ENCODE measurements at regions not wholly inside any gene's neighbourhood (a gene's known extent, or its start where the extent isn't known, plus 50 kb on each side); places are given as distances from the start of the nearest gene placed in this dataset.

- no peaks in the 10 kb centered on the region for H3K79me2 ChIP-seq (ENCODE audit: control insufficient read depth in 1 of 2, insufficient read depth in 2 of 2, low read length in 2 of 2)
- no peak for FAIRE-seq
- no peak overlapping the region for H3K4me3 ChIP-seq (ENCODE audit: extremely low read depth in 1 of 4, insufficient read depth in 2 of 4, low read depth in 3 of 4, low read length in 4 of 4)
- H2BK15ac ChIP-seq (ENCODE audit: low read length), result no peak overlapping the region
- no peak overlapping the region for H2AK5ac ChIP-seq (ENCODE audit: low read depth, low read length)
- no peak overlapping the region for H3K4me2 ChIP-seq (ENCODE audit: insufficient read depth in 1 of 2, low read depth in 2 of 2, low read length in 2 of 2)
- H3K23me2 ChIP-seq (ENCODE audit: low read depth, low read length), result no peaks in the 10 kb centered on the region
- ChIA-PET POLR2A (ENCODE audit: partially characterized antibody) (no interaction called here), CTCF (ENCODE audit: partially characterized antibody) (no interaction called here)
- H2BK5ac ChIP-seq (ENCODE audit: low read depth, low read length), result no peak overlapping the region
- no peak overlapping the region for H4K5ac ChIP-seq (ENCODE audit: insufficient read length, low read depth, low read length)
- H4K8ac ChIP-seq (ENCODE audit: extremely low read depth, insufficient read depth, low read length), result no peak overlapping the region
- H3K14ac ChIP-seq (ENCODE audit: insufficient read length), result no peak overlapping the region
- WGBS, 2 experiments (ENCODE audit: extremely low coverage in 1 of 2, insufficient coverage in 1 of 2, insufficient read length in 1 of 2, insufficient replicate concordance in 2 of 2, low coverage in 1 of 2, low lambda C conversion rate in 2 of 2, missing lambda C conversion rate in 1 of 2), result 91 to 100% methylated on average over 3 to 5 of the region's 5 CpGs
- H2AFZ ChIP-seq (ENCODE audit: low read length), result no peak overlapping the region
- H3K56ac ChIP-seq (replicated peaks; ENCODE audit: insufficient read length, low read depth, low read length), result no peak overlapping the region
- no peak overlapping the region for H3K4ac ChIP-seq (replicated peaks; ENCODE audit: insufficient read length, low read depth, low read length)
- no peak overlapping the region for H3K9ac ChIP-seq (replicated peaks in 1 of 4; ENCODE audit: extremely low read depth in 1 of 4, low read depth in 3 of 4, low read length in 3 of 4)
- H3K23ac ChIP-seq (ENCODE audit: insufficient read length), result no peak overlapping the region
- H3K27me3 ChIP-seq (replicated peaks in 1 of 4; ENCODE audit: control insufficient read depth in 3 of 4, extremely low read depth in 1 of 4, insufficient read depth in 3 of 4, low read length in 3 of 4), result no peaks in the 10 kb centered on the region
- no peaks in the 10 kb centered on the region for H3K9me3 ChIP-seq (ENCODE audit: insufficient read depth in 2 of 2, low read depth in 1 of 2, low read length in 1 of 2)
- H3K36me3 ChIP-seq (ENCODE audit: control insufficient read depth in 2 of 4, insufficient read depth in 4 of 4, low read length in 3 of 4), result no peaks in the 10 kb centered on the region
- no peak overlapping the region for H3K27ac ChIP-seq (ENCODE audit: low read depth, low read length)
- DNase-seq (ENCODE audit: low read depth in 1 of 2, low spot score in 2 of 2), result no peak
- no peak overlapping the region for H2BK20ac ChIP-seq (ENCODE audit: low read length)
- no peak overlapping the region for H4K91ac ChIP-seq (replicated peaks; ENCODE audit: insufficient read length, low read length)
- no peaks in the 10 kb centered on the region for H3K4me1 ChIP-seq (replicated peaks in 1 of 4; ENCODE audit: control insufficient read depth in 3 of 4, insufficient read depth in 4 of 4, low read length in 3 of 4)
- no peaks in the 10 kb centered on the region for H4K20me1 ChIP-seq (replicated peaks in 1 of 2; ENCODE audit: control insufficient read depth in 1 of 2, insufficient read depth in 2 of 2, low read length in 2 of 2)
- no peak overlapping the region for H2BK120ac ChIP-seq (replicated peaks; ENCODE audit: low read depth, low read length)
- no peak overlapping the region for H3K18ac ChIP-seq (ENCODE audit: extremely low read depth, low read length)
- H3K79me1 ChIP-seq (ENCODE audit: low read depth, low read length), result no peaks in the 10 kb centered on the region
- H2BK12ac ChIP-seq (ENCODE audit: low read depth, low read length), result no peak overlapping the region
- TF ChIP-seq TEAD4 (IDR thresholded peaks at IDR 0.05; ENCODE audit: low read depth, low read length) (no peak), ATF3 (IDR thresholded peaks at IDR 0.05; ENCODE audit: insufficient read depth, low read depth, low read length) (no peak), TAF1 (IDR thresholded peaks at IDR 0.05; ENCODE audit: low read depth, low read length) (no peak), ATF2 (IDR thresholded peaks at IDR 0.05; ENCODE audit: low read length) (no peak), SAP30 (IDR thresholded peaks at IDR 0.05; ENCODE audit: insufficient read depth, insufficient replicate concordance, low read length) (no peak), JUND (IDR thresholded peaks at IDR 0.05; ENCODE audit: low read length) (no peak), JUN (IDR thresholded peaks at IDR 0.05; ENCODE audit: low read depth, low read length) (no peak), MAFK (IDR thresholded peaks at IDR 0.05; ENCODE audit: low read depth, low read length) (no peak), RXRA (IDR thresholded peaks at IDR 0.05; ENCODE audit: insufficient read depth, low read depth, low read length) (no peak), SIRT6 (IDR thresholded peaks at IDR 0.05; ENCODE audit: low read length) (no peak), GABPA (IDR thresholded peaks at IDR 0.05; ENCODE audit: borderline replicate concordance, insufficient read depth, low read length) (no peak), BRCA1 (IDR thresholded peaks at IDR 0.05; ENCODE audit: low read depth, low read length) (no peak), KDM1A (IDR thresholded peaks at IDR 0.05; ENCODE audit: borderline replicate concordance, low read length) (no peak)
These were observed 74.4 kb upstream of the MAP4K4 start for GRCh38 chr2:101623031-101623521.

All from H1 (cell line).